MM.1S (cell line): ENCODE measurements at regions not wholly inside any gene's neighbourhood (a gene's known extent, or its start where the extent isn't known, plus 50 kb on each side); places are given as distances from the start of the nearest gene placed in this dataset.

Source experiments
- DNase-seq: peaks from one replicate; pipeline ENCODE4 v3.0.0-alpha.2; 2015
- H2AFZ ChIP-seq: fragments of 300-600 bp; sonication (generic); 2 replicates; pipeline ENCODE4 v1.6.0; 2016; ENCODE audit warnings: antibody characterized with exemption, low read length
- H3F3A ChIP-seq: fragments of 300-600 bp; sonication (generic); 2 replicates; pipeline ENCODE4 v1.6.1; 2016; ENCODE audit warnings: mild to moderate bottlenecking, antibody characterized with exemption, low read length, moderate library complexity, mixed read lengths; ENCODE audit not compliant: insufficient read depth
- H3K27ac ChIP-seq: fragments of 300-600 bp; sonication (generic); 2 replicates; pipeline ENCODE4 v1.5.1; 2016; ENCODE audit warnings: mild to moderate bottlenecking, low read length
- H3K27me3 ChIP-seq: fragments of 300-600 bp; sonication (generic); replicated peaks from 2 replicates; pipeline ENCODE4 v1.6.0; 2016; ENCODE audit warnings: low read length; ENCODE audit not compliant: insufficient read depth
- H3K36me3 ChIP-seq: fragments of 300-600 bp; sonication (generic); replicated peaks from 2 replicates; pipeline ENCODE4 v1.6.1; 2016; ENCODE audit warnings: mild to moderate bottlenecking, low read length, mixed read lengths; ENCODE audit not compliant: insufficient read depth
- H3K4me1 ChIP-seq: fragments of 300-600 bp; sonication (generic); 2 replicates; pipeline ENCODE4 v1.6.1; 2016; ENCODE audit warnings: low read length, mixed read lengths
- H3K4me2 ChIP-seq: fragments of 300-600 bp; sonication (generic); 2 replicates; pipeline ENCODE4 v1.6.0; 2016; ENCODE audit warnings: low read depth, low read length
- H3K4me3 ChIP-seq: fragments of 300-600 bp; sonication (generic); 2 replicates; pipeline ENCODE4 v1.5.1; 2016; ENCODE audit warnings: low read length, mixed read lengths
- H3K79me2 ChIP-seq: fragments of 300-600 bp; sonication (generic); 2 replicates; pipeline ENCODE4 v1.6.1; 2016; ENCODE audit warnings: mixed run types, low read length, mixed read lengths
- H3K9ac ChIP-seq: fragments of 300-600 bp; sonication (generic); 2 replicates; pipeline ENCODE4 v1.6.1; 2016; ENCODE audit warnings: low read length, mixed read lengths
- H3K9me2 ChIP-seq: fragments of 300-600 bp; sonication (generic); replicated peaks from 2 replicates; pipeline ENCODE4 v1.6.1; 2016; ENCODE audit warnings: mild to moderate bottlenecking, low read length, mixed read lengths; ENCODE audit not compliant: insufficient read depth
- H3K9me3 ChIP-seq: fragments of 300-600 bp; sonication (generic); replicated peaks from 2 replicates; pipeline ENCODE4 v1.6.1; 2016; ENCODE audit warnings: mild to moderate bottlenecking, low read length, mixed read lengths; ENCODE audit not compliant: insufficient read depth
- H4K20me1 ChIP-seq: fragments of 300-600 bp; sonication (generic); 2 replicates; pipeline ENCODE4 v1.6.1; 2016; ENCODE audit warnings: mild to moderate bottlenecking, low read length, moderate library complexity, mixed read lengths; ENCODE audit not compliant: insufficient read depth
- EZH2 ChIP-seq: fragments of 300-600 bp; sonication (generic); optimal IDR thresholded peaks from 2 replicates; pipeline ENCODE3; 2017; ENCODE audit warnings: low read depth, mild to moderate bottlenecking, antibody characterized with exemption, low read length, mixed read lengths
- EZH2phosphoT487 ChIP-seq: fragments of 300-600 bp; sonication (generic); IDR thresholded peaks from 2 replicates; pipeline ENCODE4 v1.6.1; 2018; ENCODE audit warnings: antibody characterized with exemption, low read length
- TF ChIP-seq, protein P1 (sequence below): fragments of 300-600 bp; sonication (generic); IDR thresholded peaks from 2 replicates; pipeline ENCODE4 v1.5.1; 2016; ENCODE audit warnings: antibody characterized with exemption, low read length, mixed read lengths

DNA sequence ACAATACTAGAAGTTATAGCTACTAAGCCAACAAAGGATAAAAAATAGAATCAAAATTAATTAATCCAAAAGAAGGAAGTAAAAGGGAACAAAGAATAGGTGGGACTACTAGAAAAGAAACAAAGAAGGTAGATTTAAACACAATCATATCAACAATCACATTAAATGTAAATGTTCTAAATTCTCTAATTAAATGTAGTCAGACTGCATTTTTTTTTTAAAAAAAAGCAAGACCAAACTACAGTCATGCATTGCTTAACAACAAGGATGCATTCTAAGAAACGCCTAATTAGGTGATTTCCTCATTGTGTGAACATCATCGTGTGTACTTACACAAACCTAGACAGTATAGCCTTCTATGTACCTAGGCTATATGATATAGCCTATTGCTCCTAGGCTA lies 59.7 kb upstream of the ADAM23 start:
- no peak overlapping the region for H3K4me2 ChIP-seq
- no peaks in the 10 kb centered on the region for H3K79me2 ChIP-seq
- no peak overlapping the region for H3K4me3 ChIP-seq
- H2AFZ ChIP-seq, result no peak overlapping the region
- no peak overlapping the region for H3K9ac ChIP-seq
- H4K20me1 ChIP-seq, result no peaks in the 10 kb centered on the region
- H3K27ac ChIP-seq, result no peak overlapping the region
- H3K27me3 ChIP-seq, result no peaks in the 10 kb centered on the region
- H3F3A ChIP-seq, result no peaks in the 10 kb centered on the region
- H3K9me3 ChIP-seq, result no peaks in the 10 kb centered on the region
- H3K36me3 ChIP-seq, result no peaks in the 10 kb centered on the region
- no peaks in the 10 kb centered on the region for H3K4me1 ChIP-seq
- no peak for DNase-seq
- TF ChIP-seq, protein P1, sequence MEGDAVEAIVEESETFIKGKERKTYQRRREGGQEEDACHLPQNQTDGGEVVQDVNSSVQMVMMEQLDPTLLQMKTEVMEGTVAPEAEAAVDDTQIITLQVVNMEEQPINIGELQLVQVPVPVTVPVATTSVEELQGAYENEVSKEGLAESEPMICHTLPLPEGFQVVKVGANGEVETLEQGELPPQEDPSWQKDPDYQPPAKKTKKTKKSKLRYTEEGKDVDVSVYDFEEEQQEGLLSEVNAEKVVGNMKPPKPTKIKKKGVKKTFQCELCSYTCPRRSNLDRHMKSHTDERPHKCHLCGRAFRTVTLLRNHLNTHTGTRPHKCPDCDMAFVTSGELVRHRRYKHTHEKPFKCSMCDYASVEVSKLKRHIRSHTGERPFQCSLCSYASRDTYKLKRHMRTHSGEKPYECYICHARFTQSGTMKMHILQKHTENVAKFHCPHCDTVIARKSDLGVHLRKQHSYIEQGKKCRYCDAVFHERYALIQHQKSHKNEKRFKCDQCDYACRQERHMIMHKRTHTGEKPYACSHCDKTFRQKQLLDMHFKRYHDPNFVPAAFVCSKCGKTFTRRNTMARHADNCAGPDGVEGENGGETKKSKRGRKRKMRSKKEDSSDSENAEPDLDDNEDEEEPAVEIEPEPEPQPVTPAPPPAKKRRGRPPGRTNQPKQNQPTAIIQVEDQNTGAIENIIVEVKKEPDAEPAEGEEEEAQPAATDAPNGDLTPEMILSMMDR, result no peak
- TF ChIP-seq EZH2phosphoT487, result no peak
- no peak for TF ChIP-seq EZH2
- H3K9me2 ChIP-seq, result no peaks in the 10 kb centered on the region

DNA sequence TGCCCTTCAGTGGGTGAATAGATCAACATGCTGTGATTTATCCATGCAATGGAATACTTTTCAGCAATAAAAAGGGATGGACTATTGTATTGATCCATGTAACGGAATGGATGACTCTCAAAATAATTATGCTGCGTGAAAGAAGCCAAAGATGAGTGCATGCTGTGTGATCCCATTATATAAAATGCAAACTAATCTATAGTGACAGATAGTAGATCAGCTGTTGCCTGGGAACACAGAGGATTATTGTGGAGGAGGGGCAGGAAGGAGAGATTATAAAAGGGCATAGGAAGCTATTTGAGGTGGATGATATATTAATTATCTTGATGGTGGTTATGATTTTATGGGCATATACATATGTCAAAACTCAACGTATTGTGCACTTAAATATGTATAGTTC lies 55.5 kb upstream of the ADAM23 start:
- Histone ChIP-seq H2AFZ (no peak overlapping the region), H3K36me3 (no peaks in the 10 kb centered on the region), H3K27ac (no peak overlapping the region), H3K4me1 (no peaks in the 10 kb centered on the region), H3K9ac (no peak overlapping the region), H3K79me2 (no peaks in the 10 kb centered on the region), H3F3A (no peaks in the 10 kb centered on the region), H3K9me3 (no peaks in the 10 kb centered on the region), H4K20me1 (no peaks in the 10 kb centered on the region), H3K27me3 (no peaks in the 10 kb centered on the region), H3K4me2 (no peak overlapping the region), H3K9me2 (no peaks in the 10 kb centered on the region), H3K4me3 (no peak overlapping the region)
- no peak for DNase-seq
- TF ChIP-seq EZH2 (no peak), EZH2phosphoT487 (no peak)
- TF ChIP-seq, protein P1, result no peak

DNA sequence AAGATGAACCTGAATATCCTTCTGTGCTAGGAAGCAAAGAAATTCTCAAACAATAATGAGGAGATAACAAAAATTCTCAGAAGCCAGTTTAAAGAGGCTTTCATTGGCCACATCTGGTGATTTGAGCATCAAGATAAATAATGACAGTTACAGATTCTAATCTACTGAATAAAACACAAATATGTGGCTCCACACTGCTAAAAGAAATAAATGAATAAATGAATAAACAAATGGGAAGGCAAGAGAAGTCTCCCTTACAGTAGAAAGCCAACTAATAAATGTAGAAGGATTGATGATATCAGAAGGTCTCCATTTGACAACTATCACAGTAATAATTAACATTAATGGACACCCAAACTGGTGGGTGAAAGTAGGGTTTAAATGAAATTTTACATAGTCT lies 54.6 kb upstream of the ADAM23 start:
- no peaks in the 10 kb centered on the region for H3K9me2 ChIP-seq
- TF ChIP-seq EZH2phosphoT487 (no peak), EZH2 (no peak)
- TF ChIP-seq, protein P1, result no peak
- no peaks in the 10 kb centered on the region for H3K4me1 ChIP-seq
- no peaks in the 10 kb centered on the region for H3K36me3 ChIP-seq
- no peaks in the 10 kb centered on the region for H3K9me3 ChIP-seq
- H2AFZ ChIP-seq, result no peak overlapping the region
- no peaks in the 10 kb centered on the region for H4K20me1 ChIP-seq
- no peak overlapping the region for H3K9ac ChIP-seq
- H3K27ac ChIP-seq, result no peak overlapping the region
- H3K4me2 ChIP-seq, result no peak overlapping the region
- H3K79me2 ChIP-seq, result no peaks in the 10 kb centered on the region
- no peaks in the 10 kb centered on the region for H3K27me3 ChIP-seq
- H3K4me3 ChIP-seq, result no peak overlapping the region
- no peaks in the 10 kb centered on the region for H3F3A ChIP-seq
- no peak for DNase-seq
